Epithelial cell of esophagus (primary cell): ENCODE measurements at regions not wholly inside any gene's neighbourhood (a gene's known extent, or its start where the extent isn't known, plus 50 kb on each side); places are given as distances from the start of the nearest gene placed in this dataset.

ENCODE experiments used
- DNase-seq: peaks from one replicate; pipeline ENCODE4 v3.0.0; 2010; ENCODE audit warnings: low read depth
- H3K4me3 ChIP-seq: 2 replicates; pipeline ENCODE4 v1.5.1; 2011; ENCODE audit warnings: mild to moderate bottlenecking, low read length, control low read depth
- TF ChIP-seq, protein P1 (sequence below): IDR thresholded peaks from 2 replicates; pipeline ENCODE4 v1.5.1; 2011; ENCODE audit warnings: low read depth, mild to moderate bottlenecking, low read length, control low read depth, inconsistent platforms; ENCODE audit not compliant: insufficient read depth; ENCODE audit errors: missing control alignments

- peak; percentile 93 for DNase-seq
- TF ChIP-seq, protein P1, sequence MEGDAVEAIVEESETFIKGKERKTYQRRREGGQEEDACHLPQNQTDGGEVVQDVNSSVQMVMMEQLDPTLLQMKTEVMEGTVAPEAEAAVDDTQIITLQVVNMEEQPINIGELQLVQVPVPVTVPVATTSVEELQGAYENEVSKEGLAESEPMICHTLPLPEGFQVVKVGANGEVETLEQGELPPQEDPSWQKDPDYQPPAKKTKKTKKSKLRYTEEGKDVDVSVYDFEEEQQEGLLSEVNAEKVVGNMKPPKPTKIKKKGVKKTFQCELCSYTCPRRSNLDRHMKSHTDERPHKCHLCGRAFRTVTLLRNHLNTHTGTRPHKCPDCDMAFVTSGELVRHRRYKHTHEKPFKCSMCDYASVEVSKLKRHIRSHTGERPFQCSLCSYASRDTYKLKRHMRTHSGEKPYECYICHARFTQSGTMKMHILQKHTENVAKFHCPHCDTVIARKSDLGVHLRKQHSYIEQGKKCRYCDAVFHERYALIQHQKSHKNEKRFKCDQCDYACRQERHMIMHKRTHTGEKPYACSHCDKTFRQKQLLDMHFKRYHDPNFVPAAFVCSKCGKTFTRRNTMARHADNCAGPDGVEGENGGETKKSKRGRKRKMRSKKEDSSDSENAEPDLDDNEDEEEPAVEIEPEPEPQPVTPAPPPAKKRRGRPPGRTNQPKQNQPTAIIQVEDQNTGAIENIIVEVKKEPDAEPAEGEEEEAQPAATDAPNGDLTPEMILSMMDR: no peak
- H3K4me3 ChIP-seq: no peak overlapping the region
Observed at GRCh38 chr18:41144441-41144840, 810.6 kb upstream of the PIK3C3 start.

- TF ChIP-seq, protein P1: no peak
- DNase-seq: no peak
- no peak overlapping the region for H3K4me3 ChIP-seq
Observed at GRCh38 chr18:41140506-41140905, 814.5 kb upstream of the PIK3C3 start.

GRCh38 chr18:41135146-41135545, 819.9 kb upstream of the PIK3C3 start:
- H3K4me3 ChIP-seq: no peak overlapping the region
- peak; percentile 62 for DNase-seq
- TF ChIP-seq, protein P1: no peak

DNA sequence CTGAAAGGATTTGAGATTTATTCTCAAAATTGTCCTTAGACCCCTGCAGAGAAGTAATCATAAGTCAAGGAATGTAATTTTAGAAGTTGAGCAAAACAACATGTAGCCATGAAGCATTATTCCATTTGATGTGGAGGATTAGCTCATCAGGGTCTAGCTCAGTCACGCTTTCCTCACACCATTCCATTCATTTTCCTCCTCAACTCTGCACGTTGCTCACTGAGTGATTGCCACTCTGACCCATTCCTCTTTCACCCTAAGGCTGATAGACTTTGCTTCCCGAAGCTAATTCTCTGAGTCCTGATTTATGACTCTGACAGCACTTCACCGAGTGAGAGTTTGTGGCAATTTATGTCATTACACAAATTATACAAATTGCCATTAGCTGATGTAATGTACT, 820.6 kb upstream of the PIK3C3 start:
- no peak overlapping the region for H3K4me3 ChIP-seq
- TF ChIP-seq, protein P1: no peak
- peak; percentile 39 for DNase-seq

- TF ChIP-seq, protein P1: no peak
- H3K4me3 ChIP-seq: no peak overlapping the region
- DNase-seq: no peak
Observed at GRCh38 chr18:41131050-41131449, 824.0 kb upstream of the PIK3C3 start.

GRCh38 chr18:41128545-41128944, 826.5 kb upstream of the PIK3C3 start:
- TF ChIP-seq, protein P1: no peak
- no peak overlapping the region for H3K4me3 ChIP-seq
- DNase-seq: peak; percentile 83

DNA sequence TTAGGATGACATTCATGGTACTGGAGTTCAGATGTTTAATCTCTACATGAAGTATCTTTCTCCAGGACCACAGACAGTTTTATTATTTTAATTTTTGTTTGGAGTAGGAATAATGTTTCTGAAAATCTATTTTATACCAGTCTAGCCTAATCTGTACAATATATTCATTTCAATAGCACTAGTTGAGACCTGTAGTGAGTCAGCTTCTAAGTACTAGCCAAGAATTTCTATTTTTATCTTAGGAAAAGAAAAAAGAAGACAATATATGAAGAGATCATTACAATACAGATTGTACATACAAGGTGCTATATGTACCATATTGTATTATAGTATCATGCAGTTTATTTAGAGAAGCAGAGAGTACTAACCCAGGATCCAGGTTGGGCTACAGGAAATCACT, 826.9 kb upstream of the PIK3C3 start:
- TF ChIP-seq, protein P1: no peak
- no peak for DNase-seq
- H3K4me3 ChIP-seq: no peak overlapping the region
